HG02678 (cell line): ENCODE measurements at regions not wholly inside any gene's neighbourhood (a gene's known extent, or its start where the extent isn't known, plus 50 kb on each side); places are given as distances from the start of the nearest gene placed in this dataset.

Experiments
- ATAC-seq: cut with Tn5 transposase; IDR thresholded peaks from one replicate; pipeline ENCODE4 v1.9.1; 2021; ENCODE audit warnings: mild to moderate bottlenecking, moderate library complexity; ENCODE audit not compliant: unreplicated experiment

DNA sequence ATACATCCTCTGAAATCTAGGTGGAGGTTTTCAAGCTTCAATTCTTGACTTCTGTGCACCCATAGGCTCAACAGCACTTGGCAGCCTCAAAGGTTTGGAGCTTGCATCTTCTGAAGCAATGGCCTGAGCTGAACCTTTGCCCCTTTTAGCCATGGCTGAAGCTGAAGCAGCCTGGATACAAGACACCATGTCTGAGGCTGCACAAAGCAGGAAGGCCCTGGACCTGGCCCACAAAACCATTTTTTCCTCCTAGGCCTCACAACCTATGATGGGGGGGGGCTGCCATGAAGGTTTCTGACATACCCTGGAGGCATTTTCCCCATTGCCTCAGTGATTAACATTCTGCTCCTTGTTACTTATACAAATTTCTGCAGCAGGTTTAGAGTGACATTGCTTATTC, 173.3 kb upstream of the PRMT6 start:
- ATAC-seq, result no peak

DNA sequence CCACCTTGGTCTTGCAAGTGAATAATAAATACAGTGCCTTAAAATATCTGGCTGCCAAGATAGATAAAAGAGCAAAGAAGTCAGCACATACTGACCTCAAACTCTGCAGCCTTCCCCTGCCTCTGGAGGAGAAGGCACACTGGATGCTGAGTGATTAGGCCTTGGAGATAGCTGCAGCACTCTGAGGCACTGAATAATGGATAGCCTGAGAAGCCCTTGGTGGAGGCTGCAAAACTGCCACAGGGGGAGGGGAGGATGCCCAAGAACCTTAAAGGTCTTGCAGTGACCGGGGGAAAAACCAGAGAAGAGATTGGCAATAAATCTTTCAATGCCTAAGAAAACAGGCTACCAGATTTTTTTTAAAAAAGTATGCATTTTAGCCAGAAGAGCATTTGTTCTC, 167.4 kb upstream of the PRMT6 start:
- ATAC-seq, result no peak

DNA sequence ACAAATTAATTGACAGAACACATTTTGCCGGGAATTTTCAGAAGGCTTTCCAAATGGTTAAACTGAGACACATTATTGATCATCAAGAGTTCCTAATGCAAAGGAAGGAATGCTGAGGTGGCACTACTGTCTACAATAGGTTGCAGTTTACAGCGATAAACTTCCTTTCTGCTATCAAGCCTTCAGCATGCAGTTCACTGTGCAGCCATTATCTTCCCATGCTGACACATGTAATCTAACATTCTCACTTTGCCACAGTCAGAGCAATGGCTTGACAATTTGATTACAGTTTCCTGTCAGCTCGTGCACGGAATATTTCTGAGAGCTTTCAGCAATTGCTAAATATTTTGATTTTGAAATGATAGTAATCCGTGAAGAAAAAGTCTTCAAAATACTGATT, 166.9 kb upstream of the PRMT6 start:
- ATAC-seq, result no peak

DNA sequence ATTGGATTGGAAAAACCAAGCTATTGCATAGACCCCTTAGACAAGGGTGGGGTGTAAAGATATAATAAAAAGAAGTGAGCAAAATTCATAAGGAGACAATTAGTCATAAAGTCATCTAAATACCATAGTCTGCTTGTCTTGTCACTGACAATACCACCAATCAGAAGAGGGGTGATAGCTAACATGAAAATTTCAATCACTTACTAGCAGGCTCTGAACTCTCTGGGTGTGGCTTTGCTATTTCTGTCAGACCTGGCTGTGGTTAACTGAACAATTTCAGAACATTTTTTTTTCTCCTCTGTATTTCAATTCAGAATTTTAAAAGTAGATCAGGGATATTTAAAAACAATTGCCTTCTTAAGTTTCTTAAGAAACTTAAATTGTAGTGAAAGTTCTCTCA, 158.5 kb upstream of the PRMT6 start:
- no peak for ATAC-seq

DNA sequence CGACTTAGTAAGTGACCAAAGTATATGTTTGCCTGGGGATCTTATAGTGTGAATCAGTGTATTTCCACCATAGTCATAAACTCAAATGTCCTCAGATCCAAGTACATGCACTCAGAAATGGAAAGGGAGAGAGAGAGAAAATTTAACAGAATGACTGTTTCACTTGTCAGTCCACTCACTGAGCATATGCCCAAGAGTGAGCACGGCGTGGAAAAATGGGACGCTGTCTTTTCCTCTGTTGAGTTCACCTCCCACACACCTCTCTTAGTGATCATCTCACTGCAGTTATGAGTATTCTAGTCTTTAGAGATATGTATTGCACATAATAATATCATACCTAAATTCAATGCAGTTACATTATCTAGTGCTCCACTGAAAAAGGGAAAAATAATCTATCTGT, 156.8 kb upstream of the PRMT6 start:
- no peak for ATAC-seq

DNA sequence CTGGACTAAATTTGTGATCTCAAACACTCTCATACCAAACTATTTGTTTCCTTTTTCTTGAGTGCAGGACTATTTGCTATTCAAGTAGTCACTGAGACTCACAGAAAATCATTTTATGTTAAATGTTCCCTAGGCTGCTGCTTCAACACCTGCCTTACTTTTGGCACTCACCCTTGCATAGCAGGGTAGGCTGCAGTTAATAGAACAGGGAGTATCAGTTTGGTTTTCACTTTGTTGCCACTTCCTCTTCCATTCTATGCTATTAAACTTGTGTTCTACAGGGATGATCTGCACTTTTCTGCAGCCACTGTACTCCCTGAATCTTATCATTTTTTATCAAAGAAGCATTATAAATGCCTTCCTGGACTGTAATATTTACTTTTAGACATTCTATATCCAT, 148.7 kb upstream of the PRMT6 start:
- peak; percentile 99 for ATAC-seq

DNA sequence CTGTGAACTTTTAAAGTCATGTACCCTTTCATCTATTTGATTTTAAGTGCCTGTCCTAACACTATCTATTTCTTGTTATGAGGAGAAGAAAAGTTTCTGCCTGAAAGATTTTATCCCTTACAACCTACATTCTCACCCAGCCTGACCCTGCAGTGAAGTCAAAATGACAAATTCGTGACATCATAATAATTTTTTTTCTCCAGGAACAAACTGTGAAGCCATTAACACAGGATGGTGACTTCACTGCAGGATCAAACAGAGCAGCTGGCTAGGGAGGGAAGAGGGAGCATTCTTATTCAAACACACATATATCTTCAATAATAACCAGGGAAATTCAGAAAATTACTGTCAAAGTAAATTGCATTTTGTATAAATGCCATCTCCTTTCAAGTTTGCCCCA, 147.8 kb upstream of the PRMT6 start:
- no peak for ATAC-seq

DNA sequence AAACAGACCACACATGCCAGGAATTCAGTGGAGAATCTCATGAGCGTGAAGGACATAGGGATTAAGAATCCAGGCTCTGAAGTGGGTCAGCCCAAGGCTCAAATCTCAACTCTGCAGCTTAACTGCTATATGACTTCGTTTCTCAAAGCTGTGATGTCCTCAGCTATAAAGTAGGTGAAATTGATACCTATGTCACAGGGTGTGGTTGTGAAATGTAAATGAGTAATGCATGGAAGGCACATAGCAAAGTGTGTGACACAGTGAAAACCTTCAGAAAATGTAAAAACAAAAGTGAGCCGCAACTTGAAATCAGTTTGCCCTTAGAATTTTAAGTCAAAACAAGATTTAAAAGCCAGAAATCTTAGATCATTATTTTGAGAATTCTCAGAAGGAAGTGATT, 145.7 kb upstream of the PRMT6 start:
- ATAC-seq, result no peak

DNA sequence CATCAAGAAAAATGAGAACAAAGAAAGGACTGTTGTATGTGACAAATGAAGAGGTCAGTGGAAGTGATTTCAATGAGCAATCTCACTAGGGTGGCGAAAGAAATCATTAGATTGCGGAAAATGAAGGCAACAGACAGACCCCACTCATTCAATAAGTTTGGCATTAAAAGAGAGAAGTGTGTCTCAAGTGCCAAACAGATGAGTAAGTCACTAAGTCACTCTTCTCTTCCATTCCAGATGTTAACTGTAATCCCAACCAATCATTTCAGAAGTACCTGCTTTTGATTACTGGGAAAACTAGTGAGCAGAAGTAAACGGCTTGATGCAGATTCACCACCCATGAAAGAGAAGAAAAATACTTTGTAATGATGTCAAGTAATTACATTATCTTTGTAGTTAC, 144.3 kb upstream of the PRMT6 start:
- no peak for ATAC-seq

DNA sequence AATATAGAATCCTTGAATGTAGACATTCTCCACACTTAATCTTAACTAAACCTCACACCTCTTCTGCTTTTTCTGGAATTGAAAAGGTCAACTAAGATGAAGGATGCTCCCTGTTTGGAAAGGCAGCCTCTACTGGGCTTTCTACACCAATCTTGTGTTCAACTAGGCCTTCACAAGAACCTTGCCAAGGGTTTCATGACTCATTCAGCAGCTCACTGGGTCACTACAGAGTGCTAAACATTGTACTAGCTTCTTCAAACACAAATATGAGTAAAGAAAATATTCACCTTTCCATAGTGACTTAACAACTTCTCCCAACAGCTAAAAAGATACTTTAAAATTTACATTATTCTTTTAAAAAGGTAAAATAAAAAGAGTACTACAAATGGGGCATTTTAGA, 135.3 kb upstream of the PRMT6 start:
- ATAC-seq, result no peak

DNA sequence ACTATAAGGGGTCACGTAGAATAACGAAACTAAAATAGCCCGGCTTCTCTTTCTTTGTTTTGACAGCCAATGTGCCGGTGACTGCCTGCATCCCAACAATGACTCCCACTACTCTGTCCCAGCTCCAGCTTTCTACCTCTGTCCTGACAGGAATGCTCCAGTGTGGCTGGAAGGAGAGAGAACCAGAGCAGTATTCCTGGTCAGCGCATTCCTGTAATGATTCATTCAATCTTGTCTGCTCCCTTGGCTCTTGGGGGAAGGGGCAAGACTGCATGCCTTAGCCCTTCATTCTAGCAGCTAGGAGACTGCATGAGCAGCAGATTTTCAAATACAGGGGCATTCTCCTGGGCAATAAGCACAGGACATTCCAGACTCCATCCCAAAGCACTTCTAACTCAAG, 132.1 kb upstream of the PRMT6 start:
- no peak for ATAC-seq

DNA sequence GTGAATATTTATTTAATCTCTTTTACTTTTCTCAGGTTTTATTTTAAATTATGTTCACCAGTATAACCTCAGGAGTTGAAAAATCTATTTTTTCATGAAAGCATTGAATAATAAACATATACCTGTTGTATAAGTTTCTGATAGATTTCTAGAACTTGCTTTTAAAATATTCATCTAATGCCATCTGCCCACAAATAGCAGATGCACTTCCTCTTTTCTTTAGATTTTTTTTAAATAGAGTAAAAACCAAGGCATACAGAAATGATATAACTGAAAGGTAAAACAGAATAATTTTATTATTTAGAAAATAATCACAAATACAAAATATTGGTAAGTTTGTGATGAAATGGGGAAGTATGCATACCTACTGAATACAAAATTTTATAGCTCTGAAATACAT, 130.7 kb upstream of the PRMT6 start:
- ATAC-seq, result no peak

DNA sequence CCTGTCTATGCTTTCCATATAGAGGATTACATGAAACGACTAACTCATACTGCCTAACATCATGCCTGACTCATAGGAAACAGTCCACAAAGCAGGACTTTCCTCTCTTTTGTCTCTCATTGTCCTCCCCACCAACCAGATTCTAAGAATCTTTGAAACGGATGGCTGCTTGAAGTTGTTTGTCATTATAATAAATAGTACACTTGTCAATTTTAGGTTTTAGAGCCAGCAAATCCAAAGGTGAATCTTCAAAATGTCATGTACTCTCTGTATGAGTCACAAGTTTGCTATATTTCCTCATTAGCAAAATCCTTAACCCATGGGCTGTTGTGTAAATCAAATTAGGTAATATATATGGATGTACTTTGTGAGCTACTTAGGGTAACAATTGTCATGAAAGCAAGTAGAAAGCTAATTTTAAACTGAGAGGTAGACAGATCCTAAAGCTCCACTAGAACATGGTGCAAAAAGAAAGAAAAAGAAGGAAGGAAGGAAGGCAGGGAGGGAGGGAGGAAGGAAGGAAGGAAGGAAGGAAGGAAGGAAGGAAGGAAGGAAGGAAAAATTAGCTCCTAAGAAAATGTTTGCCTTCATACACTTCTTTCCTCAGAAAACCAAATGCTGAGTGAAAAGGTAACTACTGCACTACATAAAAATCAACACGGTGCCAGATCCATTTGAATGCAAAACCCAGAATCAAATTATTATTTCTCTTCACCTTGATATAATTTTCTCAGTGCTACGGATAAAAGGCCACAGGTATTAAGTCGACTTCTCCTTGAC, 129.5 kb upstream of the PRMT6 start:
- ATAC-seq, result no peak

DNA sequence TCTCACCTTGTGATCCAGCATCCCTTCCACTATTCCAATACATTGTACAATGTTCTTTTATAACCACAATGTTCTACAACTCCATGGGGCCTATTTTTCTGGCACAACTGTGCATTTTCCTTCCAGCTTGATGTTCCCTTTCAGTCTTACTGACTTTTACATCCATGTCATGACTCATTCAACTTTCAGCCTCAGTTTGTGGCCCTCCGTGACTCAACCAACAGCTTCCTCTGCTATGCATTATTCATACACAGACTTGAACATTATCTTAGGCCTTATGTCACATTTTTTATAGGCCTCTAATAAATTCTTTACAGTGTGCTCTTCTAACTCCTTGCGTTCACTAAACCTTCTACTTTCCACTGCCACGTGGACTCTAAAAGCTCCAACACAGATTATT, 119.4 kb upstream of the PRMT6 start:
- no peak for ATAC-seq

DNA sequence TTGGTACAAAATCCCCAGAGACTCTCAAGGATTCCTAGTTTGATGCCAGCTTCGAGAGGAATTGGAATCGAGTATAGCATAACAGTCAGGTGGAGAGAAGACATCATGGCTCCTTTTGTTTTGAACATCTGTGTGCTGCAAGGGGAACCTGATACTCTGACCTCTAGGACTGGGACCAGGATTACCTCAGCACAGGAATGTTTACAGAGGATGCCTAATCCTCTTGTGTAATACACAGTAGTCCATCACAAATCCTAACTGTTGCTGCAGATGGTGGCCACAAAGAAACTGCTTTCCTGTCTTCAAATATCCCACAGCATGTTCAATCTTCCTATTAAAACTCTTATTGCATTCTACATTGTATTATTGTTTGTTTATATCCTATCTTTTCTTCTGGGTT, 111.8 kb upstream of the PRMT6 start:
- ATAC-seq, result no peak

DNA sequence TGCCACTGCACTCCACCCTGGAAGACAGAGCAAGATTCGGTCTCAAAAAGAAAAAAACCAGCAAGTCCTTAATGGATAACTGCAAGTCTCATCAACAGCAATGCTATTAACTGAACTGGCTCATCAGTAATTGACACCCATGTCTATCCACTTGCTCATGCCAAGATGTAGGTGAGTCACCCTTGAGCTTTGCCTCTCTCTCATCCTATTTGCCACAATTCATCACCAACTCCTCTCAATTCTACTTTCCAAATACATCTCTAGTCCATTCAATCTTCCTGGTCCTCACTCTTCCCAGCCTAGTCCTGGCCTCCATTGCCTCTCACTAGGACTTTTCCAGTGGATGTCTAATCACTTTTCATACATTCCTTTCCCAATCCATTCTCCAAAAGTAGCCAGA, 103.7 kb upstream of the PRMT6 start:
- ATAC-seq, result no peak

DNA sequence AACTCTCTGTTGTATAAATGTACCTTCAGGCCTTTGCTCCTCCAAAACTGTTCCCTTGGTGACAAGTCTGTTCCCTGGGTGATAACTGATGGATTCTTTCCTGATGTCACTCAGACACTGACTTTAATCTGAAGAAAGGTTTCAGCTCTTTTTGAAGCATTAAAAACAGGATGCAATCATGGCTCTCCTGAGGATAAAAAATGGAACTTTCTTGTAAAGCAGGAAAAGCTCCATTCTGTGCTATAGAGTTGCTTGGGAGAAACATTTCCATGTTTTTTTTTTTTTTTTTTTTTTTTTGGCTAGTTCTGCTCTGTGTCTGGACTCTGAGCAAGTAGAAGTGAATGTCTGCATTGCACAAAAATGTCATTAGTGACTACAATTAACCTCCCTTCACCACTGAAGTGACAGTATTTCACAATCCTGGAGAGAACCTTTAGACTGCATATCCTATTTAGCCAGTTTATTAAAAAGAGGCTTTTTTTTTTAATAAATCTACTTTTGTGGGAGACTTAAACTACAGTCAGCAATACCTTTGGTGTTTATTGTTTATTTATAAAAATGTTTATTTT, 101.7 kb upstream of the PRMT6 start:
- no peak for ATAC-seq

DNA sequence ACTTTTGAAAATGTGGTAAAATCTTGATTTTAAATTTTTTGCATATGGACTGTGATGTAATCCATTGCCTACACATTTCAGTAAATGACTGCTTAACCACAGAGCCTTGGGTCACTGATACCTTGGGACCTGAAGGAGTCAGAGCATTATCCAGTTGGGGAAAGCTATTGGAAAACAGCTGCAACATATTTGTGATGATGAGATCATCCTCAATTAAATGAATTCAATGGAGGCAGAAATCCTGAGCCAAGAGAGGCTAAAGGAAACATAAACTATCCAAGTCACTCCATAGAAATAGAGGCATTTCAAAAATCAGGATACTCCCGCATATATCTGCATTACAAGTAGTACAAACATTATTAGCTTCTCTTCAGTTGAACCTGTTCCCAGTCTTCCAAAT, 99.8 kb upstream of the PRMT6 start:
- ATAC-seq, result no peak

DNA sequence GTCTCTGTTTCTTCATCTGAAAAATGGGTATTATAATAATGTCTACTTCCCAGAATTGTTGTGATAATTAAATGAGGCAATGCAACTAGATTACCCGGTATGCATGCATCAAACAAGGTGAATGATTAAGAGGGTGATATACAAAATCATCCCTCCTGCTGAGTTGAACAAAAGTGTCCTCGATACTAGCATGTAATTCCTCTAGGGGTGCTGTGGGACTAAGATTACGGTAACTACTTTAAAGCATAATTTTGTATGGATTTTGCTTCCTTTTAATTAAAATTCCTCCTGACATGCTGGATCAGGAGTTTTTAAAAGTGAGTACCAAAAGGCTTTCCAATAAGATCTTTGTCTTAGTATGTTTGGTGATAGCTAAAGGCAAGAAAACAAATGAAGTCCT, 98.7 kb upstream of the PRMT6 start:
- ATAC-seq, result no peak

DNA sequence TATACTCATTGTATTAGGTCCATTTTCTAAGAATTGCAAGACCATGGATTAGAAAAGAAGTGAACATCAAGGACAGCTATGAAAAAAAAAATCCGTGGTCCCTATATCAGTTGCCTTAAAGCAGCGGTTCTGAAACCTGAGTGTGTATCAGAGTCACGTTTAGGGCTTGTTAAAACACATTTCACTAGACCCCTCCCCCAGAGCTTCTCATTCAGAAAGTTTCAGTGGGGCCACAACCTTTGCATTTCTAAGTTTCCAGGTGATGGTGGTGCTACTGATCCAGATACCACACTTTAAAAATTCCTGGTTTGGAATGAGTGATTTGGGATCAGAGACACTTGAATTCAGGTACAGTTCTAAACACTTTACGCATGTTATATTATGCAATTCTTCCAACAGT, 96.1 kb upstream of the PRMT6 start:
- no peak for ATAC-seq

DNA sequence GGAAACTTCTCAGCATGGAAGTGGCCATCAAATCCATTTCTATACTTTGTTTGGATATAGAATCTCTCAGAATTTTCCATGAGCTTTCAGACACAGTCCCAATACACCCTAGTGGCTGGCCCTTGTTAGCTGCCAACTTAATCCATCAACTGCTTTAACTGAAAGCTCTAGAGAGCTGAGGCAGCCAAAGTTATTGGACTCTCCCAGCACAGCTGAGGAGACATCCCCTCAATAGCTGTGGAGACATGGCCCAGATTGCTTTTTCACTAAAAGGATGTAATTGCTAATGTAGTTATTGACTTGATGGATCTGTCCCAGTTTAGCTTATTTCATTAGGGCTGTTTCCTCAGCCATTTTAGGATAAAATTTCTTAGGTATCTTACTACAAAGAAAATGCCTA, 94.8 kb upstream of the PRMT6 start:
- no peak for ATAC-seq

DNA sequence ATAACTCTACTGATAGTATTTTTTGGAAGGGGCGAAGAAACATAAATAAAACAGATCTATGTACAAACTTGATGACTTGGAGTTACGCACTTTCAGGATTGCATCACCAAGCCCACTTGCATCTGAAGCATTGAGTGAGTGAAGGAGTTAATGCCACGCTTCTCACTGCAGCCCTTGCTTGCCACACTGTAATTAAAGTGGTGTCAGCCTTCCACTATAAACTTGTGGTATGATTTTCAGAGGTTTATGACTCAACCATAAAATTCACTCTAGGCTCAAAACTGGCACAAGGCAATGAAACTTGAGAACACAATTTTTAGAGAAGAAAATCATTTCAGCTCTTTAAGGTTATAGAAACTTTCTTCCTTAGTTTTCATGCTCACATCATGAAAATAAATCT, 93.9 kb upstream of the PRMT6 start:
- ATAC-seq, result no peak

DNA sequence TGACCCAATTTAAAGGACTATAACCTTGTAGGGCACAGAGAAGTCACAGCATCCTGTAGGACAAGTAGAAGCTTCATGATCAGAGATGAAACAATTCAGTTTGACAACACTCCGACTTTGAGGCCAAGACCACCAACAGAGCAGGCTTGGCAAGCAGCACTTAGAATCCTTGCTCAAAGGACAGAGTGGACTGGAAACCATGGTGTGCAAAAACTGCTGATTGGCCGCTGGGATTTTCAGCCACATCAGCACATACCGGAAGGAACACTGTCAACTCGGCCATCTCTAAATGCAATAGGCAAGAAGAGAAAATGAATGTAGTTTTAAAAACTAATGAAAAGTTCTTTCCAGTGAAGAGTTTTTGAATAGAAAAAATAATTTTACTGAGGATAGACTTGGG, 92.0 kb upstream of the PRMT6 start:
- no peak for ATAC-seq
